ENCODE measurements at regions not wholly inside any gene's neighbourhood (a gene's known extent, or its start where the extent isn't known, plus 50 kb on each side); places are given as distances from the start of the nearest gene placed in this dataset.

DNA sequence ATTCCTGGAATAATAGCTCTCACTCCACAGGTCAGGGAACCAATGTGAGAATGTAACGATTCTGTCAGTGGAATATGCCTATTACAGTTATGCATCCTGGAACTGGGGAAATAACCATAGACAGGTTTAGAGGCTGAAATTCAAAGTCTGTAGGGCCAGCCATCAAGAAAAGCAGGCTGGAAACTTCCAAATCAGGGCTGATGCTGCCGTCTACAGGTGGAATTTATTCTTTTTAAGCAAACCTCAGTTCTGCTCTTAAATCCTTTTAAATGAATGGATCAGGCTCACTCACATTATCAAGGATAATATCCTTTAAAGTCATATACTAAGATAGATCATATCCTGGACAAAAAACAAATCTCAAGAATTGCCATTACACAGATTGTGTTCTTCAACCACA is 699.8 kb downstream of the NR2F2 start:
- DNase-seq = no peak
- BruUV-seq (replicated peaks) = no TSS peak

More for the DNA sequence above, 699.8 kb downstream of the NR2F2 start:
- Histone ChIP-seq H3K79me1 (ENCODE audit: low read depth in 1 of 2, low read length in 2 of 2) (no peaks in the 10 kb centered on the region), H4K91ac (ENCODE audit: insufficient read depth, low read depth, low read length) (no peak overlapping the region), H3K4me1 (ENCODE audit: control insufficient read depth, insufficient read depth, low read length) (no peaks in the 10 kb centered on the region), H2AK9ac (replicated peaks; ENCODE audit: low read depth, low read length, poor library complexity) (no peak overlapping the region), H2BK15ac (ENCODE audit: low read depth, low read length) (no peak overlapping the region), H4K8ac (ENCODE audit: low read depth in 2 of 2, low read length in 2 of 2) (no peak overlapping the region), H3K36me3 (ENCODE audit: control insufficient read depth, insufficient read depth, low read length) (no peaks in the 10 kb centered on the region), H3K27ac (ENCODE audit: insufficient read depth, low read length) (no peak overlapping the region), H2BK5ac (ENCODE audit: low read depth, low read length, poor library complexity, severe bottlenecking) (no peak overlapping the region), H3K9me3 (ENCODE audit: control insufficient read depth, insufficient read depth, low read length) (peaks cover 11% of the 10 kb centered on the region), H4K5ac (ENCODE audit: low read depth, low read length) (no peak overlapping the region), H3K23ac (ENCODE audit: low read depth, low read length) (no peak overlapping the region), H3K27me3 (ENCODE audit: control insufficient read depth, insufficient read depth, low read length) (no peaks in the 10 kb centered on the region), H3K9ac (ENCODE audit: low read depth, low read length) (no peak overlapping the region), H2BK120ac (ENCODE audit: low read depth, low read length) (no peak overlapping the region), H3K14ac (replicated peaks; ENCODE audit: low read depth, low read length) (no peak overlapping the region), H2AK5ac (ENCODE audit: low read depth, low read length) (no peak overlapping the region), H2BK20ac (ENCODE audit: low read depth, low read length) (no peak overlapping the region), H3K9me1 (ENCODE audit: insufficient read depth, low read length) (no peaks in the 10 kb centered on the region), H3K18ac (ENCODE audit: low read depth, low read length) (no peak overlapping the region), H4K20me1 (ENCODE audit: insufficient read depth, low read length) (no peaks in the 10 kb centered on the region), H3K4ac (ENCODE audit: low read depth, low read length) (no peak overlapping the region), H2AFZ (replicated peaks; ENCODE audit: low read length, poor library complexity) (no peak overlapping the region), H3K4me2 (ENCODE audit: low read depth, low read length) (no peak overlapping the region), H3K4me3 (ENCODE audit: insufficient read depth, low read depth, low read length) (no peak overlapping the region), H3K56ac (ENCODE audit: extremely low read depth, insufficient read depth, low read length) (no peak overlapping the region)
- dilution Hi-C loops (cut with HindIII; ENCODE audit: low sequenced_read_pairs, unreplicated experiment) = no loop called here
- intact Hi-C loops (cut with micrococcal nuclease) = no loop called here
- WGBS, 2 experiments (ENCODE audit: extremely low coverage in 2 of 2, insufficient read length in 1 of 2) = no CpG with 5 or more reads among the region's 2 CpGs
- no peak for ATAC-seq (ENCODE audit: low read depth)
- in situ Hi-C loops (cut with MboI; ENCODE audit: low sequenced_read_pairs) = no loop called here
- TF ChIP-seq RAD21 (IDR thresholded peaks at IDR 0.05; ENCODE audit: low read length) (no peak), NFE2L2 (IDR thresholded peaks at IDR 0.05; ENCODE audit: low read depth, low read length) (no peak), CEBPB (IDR thresholded peaks at IDR 0.05; ENCODE audit: low read depth, low read length) (no peak)
- TF ChIP-seq, protein P1, sequence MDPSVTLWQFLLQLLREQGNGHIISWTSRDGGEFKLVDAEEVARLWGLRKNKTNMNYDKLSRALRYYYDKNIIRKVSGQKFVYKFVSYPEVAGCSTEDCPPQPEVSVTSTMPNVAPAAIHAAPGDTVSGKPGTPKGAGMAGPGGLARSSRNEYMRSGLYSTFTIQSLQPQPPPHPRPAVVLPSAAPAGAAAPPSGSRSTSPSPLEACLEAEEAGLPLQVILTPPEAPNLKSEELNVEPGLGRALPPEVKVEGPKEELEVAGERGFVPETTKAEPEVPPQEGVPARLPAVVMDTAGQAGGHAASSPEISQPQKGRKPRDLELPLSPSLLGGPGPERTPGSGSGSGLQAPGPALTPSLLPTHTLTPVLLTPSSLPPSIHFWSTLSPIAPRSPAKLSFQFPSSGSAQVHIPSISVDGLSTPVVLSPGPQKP (IDR thresholded peaks at IDR 0.05; ENCODE audit: borderline replicate concordance, low read depth, low read length) = no peak
- POLR2A ChIA-PET (ENCODE audit: unreplicated experiment) = interaction anchor here (0.7 kb wide), 1 partner anchor 1392 kb away, joined by 3 read pairs; no protein-coding TSS in a partner anchor
- CTCF ChIA-PET = no interaction called here

All from IMR-90 (cell line).